T-cell (primary cell): ENCODE measurements at regions not wholly inside any gene's neighbourhood (a gene's known extent, or its start where the extent isn't known, plus 50 kb on each side); places are given as distances from the start of the nearest gene placed in this dataset.

ENCODE experiments used
- ATAC-seq, 4 experiments: fragments of 200-7000 bp in 3 of 4; fragments of 150-1000 bp in 1 of 4; cut with Tn5 transposase; replicated peaks in 1 of 4; 1 replicate in 3 of 4; 2 replicates in 1 of 4; pipeline ENCODE4 v1.10.0; 2021; ENCODE audit warnings: moderate library complexity in 3 of 4, mild to moderate bottlenecking in 2 of 4, moderate number of reproducible peaks in 1 of 4
- CTCF ChIA-PET, 2 donors: fragments of 300-600 bp; sonication (Branson Sonifier 250); formaldehyde crosslinking; loops; one replicate each; lab custom pipeline; 2022; ENCODE audit warnings: antibody characterized with exemption in 2 of 2; lab: Charles Lee
- POLR2A ChIA-PET, 2 donors: fragments of 300-600 bp; sonication (Branson Sonifier 250); formaldehyde crosslinking; loops; one replicate each; lab custom pipeline; 2022; ENCODE audit warnings: antibody characterized with exemption in 2 of 2; lab: Charles Lee
- DNase-seq, 35 experiments: peaks; one replicate each; pipeline versions ENCODE4 v3.0.0 to v3.0.0-alpha.2; 2013 to 2023
- H3K27ac ChIP-seq: one replicate; pipeline ENCODE4 v1.5.1; 2013; ENCODE audit warnings: low read length
- H3K27me3 ChIP-seq, 2 experiments: replicated peaks in 1 of 2; 1 replicate in 1 of 2; 2 replicates in 1 of 2; pipeline versions ENCODE4 v1.6.1 to v1.7.0; 2013; ENCODE audit warnings: low read length in 1 of 2, mixed read lengths in 1 of 2; ENCODE audit not compliant: control insufficient read depth in 2 of 2, insufficient read depth in 2 of 2; ENCODE audit errors: extremely low read depth in 1 of 2
- H3K36me3 ChIP-seq, 2 donors: 1 replicate in 1 of 2; 2 replicates in 1 of 2; pipeline versions ENCODE4 v1.6.1 to v1.7.0; 2013; ENCODE audit warnings: low read length in 1 of 2; ENCODE audit not compliant: control insufficient read depth in 2 of 2, insufficient read depth in 1 of 2; ENCODE audit errors: extremely low read depth in 1 of 2
- H3K4me1 ChIP-seq, 2 experiments: 1 replicate in 1 of 2; 2 replicates in 1 of 2; pipeline versions ENCODE4 v1.6.1 to v1.7.0; 2013; ENCODE audit warnings: low read length in 2 of 2, mixed read lengths in 1 of 2; ENCODE audit not compliant: insufficient read depth in 2 of 2, control insufficient read depth in 1 of 2; ENCODE audit errors: extremely low read depth in 1 of 2
- H3K4me3 ChIP-seq, 2 donors: 1 replicate in 1 of 2; 2 replicates in 1 of 2; pipeline versions ENCODE4 v1.5.1 to v1.7.0; 2013; ENCODE audit warnings: mild to moderate bottlenecking in 2 of 2, low read length in 1 of 2, moderate library complexity in 1 of 2; ENCODE audit not compliant: control insufficient read depth in 1 of 2; ENCODE audit errors: extremely low read depth in 1 of 2
- H3K9me3 ChIP-seq: 2 replicates; pipeline ENCODE4 v1.7.0; 2013
- H3K27ac Mint-ChIP-seq, 2 donors: one replicate each; pipeline ENCODE4 v1.8.0; 2020 to 2021; ENCODE audit warnings: mild to moderate bottlenecking in 2 of 2, mixed read lengths in 2 of 2
- H3K27me3 Mint-ChIP-seq, 2 donors: one replicate each; pipeline ENCODE4 v1.8.0; 2021 to 2022; ENCODE audit warnings: mixed read lengths in 2 of 2
- H3K36me3 Mint-ChIP-seq: one replicate; pipeline ENCODE4 v1.8.0; 2021; ENCODE audit warnings: mixed read lengths
- H3K4me1 Mint-ChIP-seq, 3 donors: one replicate each; pipeline ENCODE4 v1.8.0; 2020 to 2022; ENCODE audit warnings: mixed read lengths in 3 of 3, mild to moderate bottlenecking in 1 of 3
- H3K4me3 Mint-ChIP-seq, 3 donors: one replicate each; pipeline ENCODE4 v1.8.0; 2020 to 2022; ENCODE audit warnings: mild to moderate bottlenecking in 3 of 3, mixed read lengths in 3 of 3, moderate library complexity in 3 of 3
- H3K9me3 Mint-ChIP-seq, 3 donors: one replicate each; pipeline ENCODE4 v1.8.0; 2020 to 2022; ENCODE audit warnings: mixed read lengths in 3 of 3
- WGBS: methylation state at CpG from one replicate; pipeline ENCODE4 v1.1.5; 2013; ENCODE audit warnings: missing lambda C conversion rate; ENCODE audit not compliant: insufficient coverage; 5-methylcytosine and 5-hydroxymethylcytosine counted together

DNA sequence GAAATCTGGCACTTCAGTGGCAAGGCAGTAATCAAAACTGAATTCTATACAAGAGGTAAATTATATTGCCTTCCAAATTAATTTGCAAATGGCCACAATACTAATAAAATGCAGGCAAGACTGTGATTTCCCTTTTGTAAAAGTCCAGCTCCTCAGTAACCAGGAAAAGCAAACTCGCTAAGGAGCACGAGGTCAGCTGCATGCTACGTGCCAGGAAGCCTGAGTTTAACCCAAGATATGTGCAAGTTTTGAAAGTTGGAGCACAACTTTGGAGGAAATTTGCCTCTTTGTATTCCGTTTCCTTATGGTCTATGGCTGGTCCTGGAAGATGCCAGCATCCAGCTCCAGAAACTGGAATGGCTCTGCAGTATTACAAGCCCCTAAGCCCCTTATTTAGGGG lies 226.8 kb upstream of the DYNLRB2 start:
- no peaks in the 10 kb centered on the region for H3K36me3 Mint-ChIP-seq
- no peak overlapping the region for H3K4me3 ChIP-seq
- no peaks in the 10 kb centered on the region for H3K4me1 ChIP-seq
- POLR2A ChIA-PET = no interaction called here
- CTCF ChIA-PET = no interaction called here
- no peaks in the 10 kb centered on the region for H3K36me3 ChIP-seq
- 35% methylated on average over 2 of the region's 4 CpGs for WGBS
- H3K4me1 Mint-ChIP-seq = no peaks in the 10 kb centered on the region
- H3K9me3 ChIP-seq = no peaks in the 10 kb centered on the region
- H3K27me3 Mint-ChIP-seq = peaks cover 19 to 25% of the 10 kb centered on the region in 2 donors
- ATAC-seq (no peak), DNase-seq (no peak)
- no peak overlapping the region for H3K4me3 Mint-ChIP-seq
- no peak overlapping the region for H3K27ac ChIP-seq
- no peak overlapping the region for H3K27ac Mint-ChIP-seq
- H3K9me3 Mint-ChIP-seq = no peaks in the 10 kb centered on the region
- H3K27me3 ChIP-seq = peaks cover 0 to 14% of the 10 kb centered on the region in 2 experiments

- H3K36me3 ChIP-seq = no peaks in the 10 kb centered on the region
- Mint-ChIP-seq H3K9me3 (no peaks in the 10 kb centered on the region), H3K4me1 (no peaks in the 10 kb centered on the region), H3K4me3 (no peak overlapping the region), H3K36me3 (no peaks in the 10 kb centered on the region), H3K27ac (peak overlapping the region in 1 of 2 donors; percentile 17), H3K27me3 (peaks cover 17 to 26% of the 10 kb centered on the region in 2 donors)
- no peak overlapping the region for H3K27ac ChIP-seq
- no peaks in the 10 kb centered on the region for H3K9me3 ChIP-seq
- ATAC-seq = no peak
- no peak overlapping the region for H3K4me3 ChIP-seq
- ChIA-PET POLR2A (no interaction called here), CTCF (no interaction called here)
- H3K27me3 ChIP-seq = peaks cover 0 to 5% of the 10 kb centered on the region in 2 experiments
- no peak for DNase-seq
- WGBS = 86% methylated on average over 3 of the region's 3 CpGs
- H3K4me1 ChIP-seq = no peaks in the 10 kb centered on the region
Observed at GRCh38 chr16:80309178-80309577, 231.6 kb upstream of the DYNLRB2 start.

- no peak for DNase-seq
- no peaks in the 10 kb centered on the region for H3K9me3 Mint-ChIP-seq
- POLR2A ChIA-PET = interaction anchor here in 1 of 2 donors (0.6 kb wide), 1 partner anchor 1038 kb away, joined by 3 read pairs; no protein-coding TSS in a partner anchor
- CTCF ChIA-PET = no interaction called here
- H3K36me3 Mint-ChIP-seq = no peaks in the 10 kb centered on the region
- Histone ChIP-seq H3K27me3 (peaks cover 0 to 7% of the 10 kb centered on the region in 2 experiments), H3K27ac (no peak overlapping the region), H3K36me3 (no peaks in the 10 kb centered on the region), H3K4me1 (no peaks in the 10 kb centered on the region), H3K4me3 (no peak overlapping the region), H3K9me3 (no peaks in the 10 kb centered on the region)
- H3K27me3 Mint-ChIP-seq = peaks cover 11 to 20% of the 10 kb centered on the region in 2 donors
- H3K27ac Mint-ChIP-seq = no peak overlapping the region
- no CpG with 5 or more reads among the region's 2 CpGs for WGBS
- H3K4me3 Mint-ChIP-seq = no peak overlapping the region
- no peak for ATAC-seq
- H3K4me1 Mint-ChIP-seq = no peaks in the 10 kb centered on the region
Observed at GRCh38 chr16:80305410-80305809, 235.4 kb upstream of the DYNLRB2 start.

GRCh38 chr16:80303691-80304090 lies 237.1 kb upstream of the DYNLRB2 start:
- Mint-ChIP-seq H3K4me3 (no peak overlapping the region), H3K4me1 (no peaks in the 10 kb centered on the region), H3K9me3 (no peaks in the 10 kb centered on the region), H3K27me3 (peaks cover 8 to 14% of the 10 kb centered on the region in 2 donors), H3K36me3 (no peaks in the 10 kb centered on the region), H3K27ac (no peak overlapping the region)
- H3K36me3 ChIP-seq = no peaks in the 10 kb centered on the region
- POLR2A ChIA-PET = no interaction called here
- H3K27me3 ChIP-seq = peaks cover 0 to 5% of the 10 kb centered on the region in 2 experiments
- CTCF ChIA-PET = no interaction called here
- 76% methylated on average over 4 of the region's 4 CpGs for WGBS
- H3K4me3 ChIP-seq = no peak overlapping the region
- no peaks in the 10 kb centered on the region for H3K9me3 ChIP-seq
- ATAC-seq (no peak), DNase-seq (no peak)
- no peak overlapping the region for H3K27ac ChIP-seq
- no peaks in the 10 kb centered on the region for H3K4me1 ChIP-seq

- ATAC-seq (no peak), DNase-seq (no peak)
- H3K4me3 ChIP-seq = no peak overlapping the region
- H3K4me1 ChIP-seq = no peaks in the 10 kb centered on the region
- H3K36me3 Mint-ChIP-seq = no peaks in the 10 kb centered on the region
- peaks cover 9 to 15% of the 10 kb centered on the region in 2 donors for H3K27me3 Mint-ChIP-seq
- no peaks in the 10 kb centered on the region for H3K4me1 Mint-ChIP-seq
- H3K4me3 Mint-ChIP-seq = no peak overlapping the region
- H3K36me3 ChIP-seq = no peaks in the 10 kb centered on the region
- CTCF ChIA-PET = no interaction called here
- H3K27ac ChIP-seq = no peak overlapping the region
- H3K27ac Mint-ChIP-seq = no peak overlapping the region
- no peaks in the 10 kb centered on the region for H3K9me3 ChIP-seq
- POLR2A ChIA-PET = no interaction called here
- no peaks in the 10 kb centered on the region for H3K9me3 Mint-ChIP-seq
- H3K27me3 ChIP-seq = peaks cover 0 to 5% of the 10 kb centered on the region in 2 experiments
Observed at GRCh38 chr16:80300876-80301275, 239.9 kb upstream of the DYNLRB2 start.

DNA sequence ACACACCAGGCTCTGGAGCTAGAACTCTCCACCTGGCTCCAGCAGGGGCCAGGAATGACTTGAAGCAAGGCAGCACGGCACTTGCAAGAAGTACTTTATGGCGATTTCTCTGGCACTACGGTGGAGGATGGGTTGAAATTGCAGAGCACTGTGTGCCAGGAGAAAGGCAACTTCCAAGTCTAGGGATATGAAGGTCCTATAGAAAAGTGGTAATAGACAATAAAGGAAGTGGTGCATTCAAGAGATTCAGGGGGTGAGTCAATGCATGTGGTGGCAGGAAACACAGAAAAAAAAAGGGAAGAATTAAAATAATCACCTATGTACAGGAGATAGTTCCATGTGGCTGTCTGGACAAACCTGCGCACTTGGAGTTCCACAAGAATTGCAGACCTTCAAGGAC lies 240.3 kb upstream of the DYNLRB2 start:
- 90% methylated on average over 3 of the region's 4 CpGs for WGBS
- peaks cover 0 to 5% of the 10 kb centered on the region in 2 experiments for H3K27me3 ChIP-seq
- no peak for DNase-seq
- H3K36me3 ChIP-seq = no peaks in the 10 kb centered on the region
- Mint-ChIP-seq H3K36me3 (no peaks in the 10 kb centered on the region), H3K4me3 (no peak overlapping the region), H3K27ac (no peak overlapping the region), H3K27me3 (peaks cover 13 to 19% of the 10 kb centered on the region in 2 donors), H3K4me1 (no peaks in the 10 kb centered on the region), H3K9me3 (no peaks in the 10 kb centered on the region)
- ATAC-seq = no peak
- no peaks in the 10 kb centered on the region for H3K4me1 ChIP-seq
- ChIA-PET POLR2A (no interaction called here), CTCF (no interaction called here)
- no peak overlapping the region for H3K4me3 ChIP-seq
- H3K9me3 ChIP-seq = no peaks in the 10 kb centered on the region
- no peak overlapping the region for H3K27ac ChIP-seq

GRCh38 chr16:80299416-80299815 lies 241.4 kb upstream of the DYNLRB2 start:
- WGBS = 79% methylated on average over 4 of the region's 6 CpGs
- no peak overlapping the region for H3K27ac ChIP-seq
- CTCF ChIA-PET = no interaction called here

More at GRCh38 chr16:80299416-80299815, 241.4 kb upstream of the DYNLRB2 start:
- H3K27ac Mint-ChIP-seq = no peak overlapping the region
- no peaks in the 10 kb centered on the region for H3K4me1 Mint-ChIP-seq
- no peaks in the 10 kb centered on the region for H3K4me1 ChIP-seq
- H3K9me3 ChIP-seq = no peaks in the 10 kb centered on the region
- ATAC-seq (no peak), DNase-seq (no peak)
- H3K9me3 Mint-ChIP-seq = no peaks in the 10 kb centered on the region
- peaks cover 12 to 14% of the 10 kb centered on the region in 2 donors for H3K27me3 Mint-ChIP-seq
- POLR2A ChIA-PET = no interaction called here
- no peaks in the 10 kb centered on the region for H3K36me3 ChIP-seq
- no peak overlapping the region for H3K4me3 ChIP-seq
- no peak overlapping the region for H3K4me3 Mint-ChIP-seq
- no peaks in the 10 kb centered on the region for H3K36me3 Mint-ChIP-seq
- H3K27me3 ChIP-seq = peaks cover 0 to 5% of the 10 kb centered on the region in 2 experiments
